Neural cell (in vitro differentiated cells): ENCODE measurements at regions not wholly inside any gene's neighbourhood (a gene's known extent, or its start where the extent isn't known, plus 50 kb on each side); places are given as distances from the start of the nearest gene placed in this dataset.

ENCODE experiments used
- H2AFZ ChIP-seq: fragments of 200-600, 300-800 bp; sonication (generic), shearing (Covaris generic); 2 replicates; pipeline ENCODE4 v1.6.0; 2014; ENCODE audit warnings: low read depth, mild to moderate bottlenecking, antibody characterized with exemption, low read length, moderate library complexity
- H3F3A ChIP-seq: fragments of 200-600 bp; shearing (Covaris generic); 2 replicates; pipeline ENCODE4 v1.6.1; 2016; ENCODE audit warnings: mild to moderate bottlenecking, moderate library complexity, mixed read lengths, antibody characterized with exemption, low read length; ENCODE audit not compliant: insufficient read depth, poor library complexity, severe bottlenecking
- H3K27ac ChIP-seq: fragments of 200-600, 300-800 bp; sonication (generic), shearing (Covaris generic); 2 replicates; pipeline ENCODE4 v1.5.1; 2014; ENCODE audit warnings: mild to moderate bottlenecking, low read length, moderate library complexity
- H3K27me3 ChIP-seq: fragments of 300-800, 200-600 bp; sonication (generic), shearing (Covaris generic); 2 replicates; pipeline ENCODE4 v1.6.0; 2014; ENCODE audit warnings: mild to moderate bottlenecking, low read depth, low read length, moderate library complexity; ENCODE audit not compliant: insufficient read depth
- H3K36me3 ChIP-seq: fragments of 300-800, 200-600 bp; sonication (generic), shearing (Covaris generic); 2 replicates; pipeline ENCODE4 v1.5.1; 2014; ENCODE audit warnings: mild to moderate bottlenecking, antibody characterized with exemption, low read length, moderate library complexity; ENCODE audit not compliant: insufficient read depth
- H3K4me2 ChIP-seq: fragments of 300-800, 200-600 bp; sonication (generic), shearing (Covaris generic); 2 replicates; pipeline ENCODE4 v1.6.0; 2014; ENCODE audit warnings: mild to moderate bottlenecking, low read length
- H3K4me3 ChIP-seq: fragments of 300-800, 200-600 bp; sonication (generic), shearing (Covaris generic); 2 replicates; pipeline ENCODE4 v1.5.1; 2014; ENCODE audit warnings: mild to moderate bottlenecking, low read length, moderate library complexity
- H3K79me2 ChIP-seq: fragments of 200-600 bp; shearing (Covaris generic); replicated peaks from 2 replicates; pipeline ENCODE4 v1.6.0; 2014; ENCODE audit warnings: mild to moderate bottlenecking, low read length, moderate library complexity; ENCODE audit not compliant: insufficient read depth
- H3K9ac ChIP-seq: fragments of 300-800, 200-600 bp; sonication (generic), shearing (Covaris generic); 2 replicates; pipeline ENCODE4 v1.6.1; 2016; ENCODE audit warnings: mild to moderate bottlenecking, low read length, mixed read lengths
- H3K9me2 ChIP-seq: fragments of 200-600 bp; shearing (Covaris generic); 2 replicates; pipeline ENCODE4 v1.6.1; 2016; ENCODE audit warnings: mild to moderate bottlenecking, low read length, mixed read lengths; ENCODE audit not compliant: insufficient read depth
- H3K9me3 ChIP-seq: fragments of 200-600, 300-800 bp; sonication (generic), shearing (Covaris generic); 2 replicates; pipeline ENCODE4 v1.6.1; 2016; ENCODE audit warnings: mild to moderate bottlenecking, mixed run types, low read length, moderate library complexity, mixed read lengths
- H4K20me1 ChIP-seq: fragments of 200-600 bp; shearing (Covaris generic); 2 replicates; pipeline ENCODE4 v1.6.1; 2016; ENCODE audit warnings: mild to moderate bottlenecking, mixed run types; ENCODE audit not compliant: insufficient read depth
- EP300 ChIP-seq: fragments of 450-650 bp; conservative IDR thresholded peaks from 2 replicates; pipeline ENCODE4 v1.6.1; 2014; ENCODE audit warnings: antibody characterized with exemption, mild to moderate bottlenecking, moderate library complexity; ENCODE audit not compliant: poor library complexity, severe bottlenecking
- EZH2 ChIP-seq: fragments of 200-600, 300-800 bp; shearing (Covaris generic), sonication (generic); IDR thresholded peaks from 2 replicates; pipeline ENCODE4 v1.6.1; 2014; ENCODE audit warnings: antibody characterized with exemption, low read length, borderline replicate concordance, mild to moderate bottlenecking; ENCODE audit not compliant: insufficient read depth, poor library complexity, severe bottlenecking
- MXI1 ChIP-seq: fragments of 450-650 bp; conservative IDR thresholded peaks from 2 replicates; pipeline ENCODE4 v1.6.1; 2014; ENCODE audit warnings: antibody characterized with exemption, mild to moderate bottlenecking; ENCODE audit not compliant: poor library complexity, severe bottlenecking
- POLR2AphosphoS5 ChIP-seq: IDR thresholded peaks from 2 replicates; pipeline ENCODE4 v1.6.1; 2012
- RAD21 ChIP-seq: fragments of 450-650 bp; conservative IDR thresholded peaks from 2 replicates; pipeline ENCODE4 v1.6.1; 2014; ENCODE audit warnings: antibody characterized with exemption, mild to moderate bottlenecking, moderate library complexity
- REST ChIP-seq: IDR thresholded peaks from 2 replicates; pipeline ENCODE4 v1.6.1; 2012; ENCODE audit warnings: borderline replicate concordance
- SMC3 ChIP-seq: fragments of 450-650 bp; conservative IDR thresholded peaks from 2 replicates; pipeline ENCODE4 v1.6.1; 2014; ENCODE audit warnings: antibody characterized with exemption, mild to moderate bottlenecking, moderate library complexity; ENCODE audit not compliant: poor library complexity
- TAF1 ChIP-seq: IDR thresholded peaks from 2 replicates; pipeline ENCODE4 v1.6.1; 2012; ENCODE audit warnings: low read depth
- TF ChIP-seq, protein P1 (sequence below): fragments of 450-650 bp; IDR thresholded peaks from 2 replicates; pipeline ENCODE4 v1.5.1; 2014; ENCODE audit warnings: antibody characterized with exemption, mild to moderate bottlenecking, moderate library complexity; ENCODE audit not compliant: poor library complexity, severe bottlenecking

GRCh38 chr7:12815426-12815825, 128.0 kb downstream of the ARL4A start:
- H3K79me2 ChIP-seq: no peaks in the 10 kb centered on the region
- no peaks in the 10 kb centered on the region for H3K36me3 ChIP-seq
- no peaks in the 10 kb centered on the region for H3K9me2 ChIP-seq
- no peak overlapping the region for H3K9ac ChIP-seq
- H3K27ac ChIP-seq: no peak overlapping the region
- no peak overlapping the region for H2AFZ ChIP-seq
- no peaks in the 10 kb centered on the region for H3K9me3 ChIP-seq
- no peak overlapping the region for H3K4me2 ChIP-seq
- H3F3A ChIP-seq: no peaks in the 10 kb centered on the region
- TF ChIP-seq POLR2AphosphoS5 (no peak), RAD21 (no peak), TAF1 (no peak), SMC3 (no peak), EP300 (no peak), REST (no peak), MXI1 (no peak), EZH2 (no peak)
- no peaks in the 10 kb centered on the region for H3K27me3 ChIP-seq
- no peaks in the 10 kb centered on the region for H4K20me1 ChIP-seq
- H3K4me3 ChIP-seq: no peak overlapping the region

- H4K20me1 ChIP-seq: no peaks in the 10 kb centered on the region
- no peaks in the 10 kb centered on the region for H3K27me3 ChIP-seq
- H3K9ac ChIP-seq: no peak overlapping the region
- no peak overlapping the region for H3K4me2 ChIP-seq
- no peak overlapping the region for H3K27ac ChIP-seq
- no peaks in the 10 kb centered on the region for H3K9me3 ChIP-seq
- no peaks in the 10 kb centered on the region for H3K79me2 ChIP-seq
- H3F3A ChIP-seq: no peaks in the 10 kb centered on the region
- H2AFZ ChIP-seq: no peak overlapping the region
- no peaks in the 10 kb centered on the region for H3K36me3 ChIP-seq
- H3K4me3 ChIP-seq: no peak overlapping the region
- H3K9me2 ChIP-seq: no peaks in the 10 kb centered on the region
- TF ChIP-seq REST (no peak), EP300 (no peak), TAF1 (no peak), SMC3 (no peak), POLR2AphosphoS5 (no peak), MXI1 (no peak), EZH2 (no peak), RAD21 (no peak)
- TF ChIP-seq, protein P1, sequence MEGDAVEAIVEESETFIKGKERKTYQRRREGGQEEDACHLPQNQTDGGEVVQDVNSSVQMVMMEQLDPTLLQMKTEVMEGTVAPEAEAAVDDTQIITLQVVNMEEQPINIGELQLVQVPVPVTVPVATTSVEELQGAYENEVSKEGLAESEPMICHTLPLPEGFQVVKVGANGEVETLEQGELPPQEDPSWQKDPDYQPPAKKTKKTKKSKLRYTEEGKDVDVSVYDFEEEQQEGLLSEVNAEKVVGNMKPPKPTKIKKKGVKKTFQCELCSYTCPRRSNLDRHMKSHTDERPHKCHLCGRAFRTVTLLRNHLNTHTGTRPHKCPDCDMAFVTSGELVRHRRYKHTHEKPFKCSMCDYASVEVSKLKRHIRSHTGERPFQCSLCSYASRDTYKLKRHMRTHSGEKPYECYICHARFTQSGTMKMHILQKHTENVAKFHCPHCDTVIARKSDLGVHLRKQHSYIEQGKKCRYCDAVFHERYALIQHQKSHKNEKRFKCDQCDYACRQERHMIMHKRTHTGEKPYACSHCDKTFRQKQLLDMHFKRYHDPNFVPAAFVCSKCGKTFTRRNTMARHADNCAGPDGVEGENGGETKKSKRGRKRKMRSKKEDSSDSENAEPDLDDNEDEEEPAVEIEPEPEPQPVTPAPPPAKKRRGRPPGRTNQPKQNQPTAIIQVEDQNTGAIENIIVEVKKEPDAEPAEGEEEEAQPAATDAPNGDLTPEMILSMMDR: no peak
Observed at GRCh38 chr7:12815871-12816270, 128.4 kb downstream of the ARL4A start.
